ENCODE measurements at regions not wholly inside any gene's neighbourhood (a gene's known extent, or its start where the extent isn't known, plus 50 kb on each side); places are given as distances from the start of the nearest gene placed in this dataset.

DNA sequence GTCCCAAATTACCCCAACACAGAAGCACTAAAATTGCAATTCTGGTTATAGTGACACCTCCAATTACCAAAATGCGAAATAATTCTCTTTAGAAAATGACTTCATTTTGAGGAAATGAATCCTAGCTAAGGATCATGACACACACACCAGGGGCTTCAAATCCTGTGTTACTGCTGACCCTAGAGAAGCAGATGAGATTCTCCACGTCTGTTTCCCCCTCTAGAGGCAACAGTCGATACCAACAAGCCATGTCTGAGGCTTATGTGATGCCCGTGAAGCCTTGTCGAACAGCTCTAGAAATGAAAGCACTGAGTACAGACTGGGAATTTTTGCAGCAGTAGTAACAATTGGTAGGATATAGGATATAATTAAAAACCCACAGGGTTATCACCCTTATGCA is 153.6 kb upstream of the TMTC4 start:
- Mint-ChIP-seq H3K36me3 (ENCODE audit: low read depth) (no peaks in the 10 kb centered on the region), H3K27me3 (peaks cover 2% of the 10 kb centered on the region), H3K4me3 (no peak overlapping the region), H3K27ac (no peak overlapping the region), H3K4me1 (no peaks in the 10 kb centered on the region), H3K9me3 (no peaks in the 10 kb centered on the region)
- DNase-seq, result no peak
- intact Hi-C loops (cut with micrococcal nuclease), result no loop called here

DNA sequence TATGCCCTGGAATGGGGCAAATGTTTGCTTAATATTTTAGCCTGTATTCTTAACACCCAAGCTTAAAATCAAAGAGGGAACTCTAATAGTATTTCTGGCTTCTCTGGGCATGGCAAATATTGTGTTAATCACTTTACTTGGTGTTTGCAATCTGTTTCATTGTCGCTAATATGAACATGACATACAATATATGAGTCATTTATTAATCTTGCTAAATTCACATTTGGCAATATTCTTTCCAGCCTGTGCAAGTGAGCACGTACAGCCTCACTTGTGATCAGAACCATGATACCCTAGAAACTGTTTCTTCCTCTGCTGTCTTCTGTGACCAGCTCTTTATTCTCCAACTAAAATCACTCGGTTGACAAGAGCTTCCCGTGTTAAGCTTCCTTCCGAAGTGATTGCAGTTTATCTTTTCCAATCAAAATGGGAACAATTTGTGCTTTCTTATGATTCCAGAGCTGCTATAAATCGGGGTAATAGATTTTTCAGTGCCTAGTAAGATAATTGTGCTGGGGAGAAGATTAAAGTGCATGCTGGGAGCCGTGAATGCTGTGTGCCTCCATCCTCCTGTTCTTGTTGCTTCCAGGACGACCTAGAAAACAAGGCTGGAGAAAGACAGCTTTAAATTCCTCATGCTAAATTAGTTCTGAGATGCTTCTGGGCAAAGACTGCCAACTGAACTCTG is 153.0 kb upstream of the TMTC4 start:
- H3K36me3 Mint-ChIP-seq (ENCODE audit: low read depth), result no peaks in the 10 kb centered on the region
- no peak overlapping the region for H3K27ac Mint-ChIP-seq
- DNase-seq, result no peak
- peaks cover 2% of the 10 kb centered on the region for H3K27me3 Mint-ChIP-seq
- intact Hi-C loops (cut with micrococcal nuclease), result no loop called here
- no peak overlapping the region for H3K4me3 Mint-ChIP-seq
- H3K4me1 Mint-ChIP-seq, result no peaks in the 10 kb centered on the region
- no peaks in the 10 kb centered on the region for H3K9me3 Mint-ChIP-seq

DNA sequence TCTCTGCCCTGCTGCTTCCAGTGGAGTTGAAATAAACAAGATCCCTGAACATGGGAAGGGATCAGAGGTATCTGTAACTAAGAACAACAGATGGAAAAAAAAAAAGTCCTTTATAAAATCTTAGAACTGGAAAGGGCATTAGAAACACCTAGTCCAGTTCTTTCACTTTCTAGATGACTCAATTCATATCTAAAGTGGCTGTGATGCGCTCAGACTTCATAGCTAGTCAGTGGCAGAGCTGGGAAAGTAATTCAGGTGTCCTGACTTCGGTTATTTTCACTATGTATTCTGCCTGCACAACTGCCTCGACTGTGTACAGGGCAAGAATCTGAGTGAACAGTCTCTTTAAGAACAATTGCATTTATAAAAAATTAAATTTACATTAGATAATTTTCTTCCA is 151.8 kb upstream of the TMTC4 start:
- Mint-ChIP-seq H3K36me3 (ENCODE audit: low read depth) (no peaks in the 10 kb centered on the region), H3K4me1 (no peaks in the 10 kb centered on the region), H3K4me3 (no peak overlapping the region), H3K27ac (no peak overlapping the region), H3K27me3 (peaks cover 2% of the 10 kb centered on the region), H3K9me3 (no peaks in the 10 kb centered on the region)
- intact Hi-C loops (cut with micrococcal nuclease), result no loop called here
- no peak for DNase-seq

DNA sequence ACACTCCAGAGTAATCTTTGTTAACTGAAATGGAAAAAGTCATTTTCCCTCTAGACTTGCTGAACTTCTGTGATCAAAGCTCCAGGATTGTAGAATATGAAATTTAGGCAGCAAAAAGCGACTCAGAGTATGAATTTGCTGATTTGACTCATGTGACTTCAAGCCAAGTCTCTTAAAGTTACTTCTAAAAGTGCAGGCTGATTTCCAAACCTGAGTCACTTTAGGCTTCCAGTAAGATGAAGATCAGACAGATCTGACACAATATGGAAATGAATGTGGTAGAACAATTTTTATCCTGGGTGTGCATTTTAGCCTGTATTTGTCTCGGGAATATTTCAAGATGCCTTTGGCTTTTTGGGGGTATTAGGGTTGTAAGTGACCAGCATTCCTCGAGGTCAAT is 151.0 kb upstream of the TMTC4 start:
- Mint-ChIP-seq H3K9me3 (no peaks in the 10 kb centered on the region), H3K4me1 (no peaks in the 10 kb centered on the region), H3K27me3 (peaks cover 2% of the 10 kb centered on the region), H3K4me3 (no peak overlapping the region), H3K36me3 (ENCODE audit: low read depth) (no peaks in the 10 kb centered on the region), H3K27ac (no peak overlapping the region)
- no peak for DNase-seq
- intact Hi-C loops (cut with micrococcal nuclease), result no loop called here

DNA sequence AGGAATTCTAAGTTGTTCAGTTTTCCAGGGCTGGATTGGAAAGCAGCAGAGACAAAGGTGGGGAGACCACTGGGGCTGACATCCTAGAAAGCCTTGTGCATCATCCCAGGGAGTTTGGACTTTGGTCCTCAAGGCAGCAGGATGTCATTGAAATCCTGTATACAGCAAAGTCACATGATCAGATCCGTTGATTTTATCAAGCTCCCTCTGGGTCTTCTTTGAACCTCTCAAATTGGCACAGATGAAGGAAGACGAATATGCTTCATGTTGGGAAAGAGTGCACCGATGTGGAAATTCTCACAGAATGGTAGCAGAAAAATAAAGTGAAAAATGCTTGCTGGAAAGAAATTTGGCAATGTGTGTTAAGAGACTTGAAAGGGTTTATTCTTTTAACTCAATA is 149.8 kb upstream of the TMTC4 start:
- Mint-ChIP-seq H3K4me1 (no peaks in the 10 kb centered on the region), H3K9me3 (no peaks in the 10 kb centered on the region), H3K4me3 (no peak overlapping the region), H3K27me3 (peaks cover 2% of the 10 kb centered on the region), H3K36me3 (ENCODE audit: low read depth) (no peaks in the 10 kb centered on the region), H3K27ac (no peak overlapping the region)
- DNase-seq, result no peak
- intact Hi-C loops (cut with micrococcal nuclease), result no loop called here

DNA sequence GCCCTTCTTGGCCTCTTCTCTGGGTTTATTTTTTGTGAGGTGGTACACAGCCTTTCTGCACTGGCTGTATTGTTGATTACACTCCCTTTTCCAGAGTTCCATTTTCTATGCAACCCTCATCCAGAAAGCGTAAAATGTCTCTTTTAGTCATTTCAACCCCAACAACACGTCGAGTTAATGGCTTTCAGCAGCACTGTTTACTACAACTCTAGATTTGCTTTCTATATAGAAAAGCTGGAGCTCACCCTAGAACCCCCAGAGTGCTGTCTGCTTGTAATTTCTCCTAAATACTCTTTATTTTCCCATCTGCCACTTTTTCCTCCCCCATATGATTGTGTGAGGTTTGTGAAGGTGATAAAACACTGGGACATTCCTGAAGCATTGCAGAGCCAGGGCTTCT is 148.9 kb upstream of the TMTC4 start:
- intact Hi-C loops (cut with micrococcal nuclease), result no loop called here
- DNase-seq, result no peak
- no peak overlapping the region for H3K4me3 Mint-ChIP-seq
- H3K9me3 Mint-ChIP-seq, result no peaks in the 10 kb centered on the region
- H3K4me1 Mint-ChIP-seq, result no peaks in the 10 kb centered on the region
- no peaks in the 10 kb centered on the region for H3K27me3 Mint-ChIP-seq
- no peaks in the 10 kb centered on the region for H3K36me3 Mint-ChIP-seq (ENCODE audit: low read depth)
- H3K27ac Mint-ChIP-seq, result no peak overlapping the region

DNA sequence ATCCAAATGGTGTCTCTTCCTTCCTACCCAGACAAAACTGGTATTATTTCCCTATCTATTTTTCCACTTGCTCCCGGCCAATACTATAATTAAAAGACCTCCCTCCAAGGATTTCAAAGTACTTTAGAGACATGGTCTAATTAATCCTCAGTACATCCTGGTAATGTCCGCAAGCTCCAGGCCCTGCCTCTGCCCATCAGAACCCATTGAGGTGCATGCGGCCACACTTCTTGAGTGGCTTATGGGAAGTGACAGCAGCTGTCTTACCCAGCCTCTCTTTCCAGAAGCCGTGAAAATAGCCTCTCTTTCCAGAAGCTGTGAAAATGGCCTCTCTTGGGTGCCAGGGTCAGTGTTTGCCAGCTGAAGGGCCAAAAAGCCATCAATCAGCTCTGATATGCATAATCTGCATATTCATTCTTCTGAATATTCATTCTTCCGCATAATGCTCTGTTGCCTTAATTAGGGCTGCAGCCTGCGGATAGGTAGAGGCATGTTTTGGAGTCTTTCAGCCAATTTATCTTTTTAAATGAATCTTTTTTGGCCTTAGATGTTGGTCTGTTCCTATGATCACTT is 148.4 kb upstream of the TMTC4 start:
- H3K4me3 Mint-ChIP-seq, result no peak overlapping the region
- no peaks in the 10 kb centered on the region for H3K27me3 Mint-ChIP-seq
- no peaks in the 10 kb centered on the region for H3K36me3 Mint-ChIP-seq (ENCODE audit: low read depth)
- H3K27ac Mint-ChIP-seq, result no peak overlapping the region
- intact Hi-C loops (cut with micrococcal nuclease), result no loop called here
- H3K9me3 Mint-ChIP-seq, result no peaks in the 10 kb centered on the region
- no peaks in the 10 kb centered on the region for H3K4me1 Mint-ChIP-seq
- no peak for DNase-seq

DNA sequence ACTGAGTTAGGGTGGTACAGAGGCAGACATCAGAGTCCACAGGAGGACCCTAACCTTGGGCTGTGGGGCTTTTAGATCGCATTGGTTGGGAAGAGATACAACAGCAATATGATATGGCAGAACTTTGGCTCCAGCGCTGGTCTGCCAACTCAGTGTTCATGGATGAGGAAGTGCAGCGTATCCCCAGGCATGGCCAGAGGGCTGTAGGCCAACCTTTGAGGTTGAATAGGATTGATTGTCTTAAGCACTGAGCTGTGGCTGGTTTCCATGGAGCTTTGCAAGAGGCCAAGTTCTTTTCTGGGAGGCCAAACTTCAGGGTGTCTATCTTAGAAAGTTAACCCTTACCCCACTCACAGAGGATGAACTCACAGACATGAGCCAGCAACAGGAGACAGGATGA is 144.1 kb upstream of the TMTC4 start:
- Mint-ChIP-seq H3K36me3 (ENCODE audit: low read depth) (no peaks in the 10 kb centered on the region), H3K9me3 (no peaks in the 10 kb centered on the region), H3K4me3 (no peak overlapping the region), H3K27ac (no peak overlapping the region), H3K27me3 (no peaks in the 10 kb centered on the region), H3K4me1 (no peaks in the 10 kb centered on the region)
- intact Hi-C loops (cut with micrococcal nuclease), result no loop called here
- no peak for DNase-seq

DNA sequence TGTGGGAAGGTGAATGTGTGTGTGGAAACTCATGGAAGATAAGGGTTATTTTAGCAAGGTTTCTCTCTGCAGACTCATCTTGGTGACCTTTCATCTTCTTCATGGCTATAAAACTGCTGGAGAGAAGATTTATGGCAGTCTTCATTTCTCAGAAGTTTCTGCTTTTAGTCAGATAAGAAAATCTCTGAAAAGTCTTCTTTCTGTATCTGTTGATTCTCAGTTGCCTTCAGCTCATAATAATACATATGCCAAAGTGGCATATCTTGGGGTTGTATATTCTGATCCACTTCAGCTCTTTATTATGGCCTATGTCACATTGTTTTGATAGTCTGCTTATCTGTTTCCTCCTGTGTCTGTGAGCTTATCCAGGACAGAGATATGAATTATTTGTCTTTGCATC is 143.3 kb upstream of the TMTC4 start:
- Mint-ChIP-seq H3K4me1 (no peaks in the 10 kb centered on the region), H3K27me3 (no peaks in the 10 kb centered on the region), H3K9me3 (no peaks in the 10 kb centered on the region), H3K4me3 (no peak overlapping the region), H3K27ac (no peak overlapping the region), H3K36me3 (ENCODE audit: low read depth) (no peaks in the 10 kb centered on the region)
- no peak for DNase-seq
- intact Hi-C loops (cut with micrococcal nuclease), result no loop called here

DNA sequence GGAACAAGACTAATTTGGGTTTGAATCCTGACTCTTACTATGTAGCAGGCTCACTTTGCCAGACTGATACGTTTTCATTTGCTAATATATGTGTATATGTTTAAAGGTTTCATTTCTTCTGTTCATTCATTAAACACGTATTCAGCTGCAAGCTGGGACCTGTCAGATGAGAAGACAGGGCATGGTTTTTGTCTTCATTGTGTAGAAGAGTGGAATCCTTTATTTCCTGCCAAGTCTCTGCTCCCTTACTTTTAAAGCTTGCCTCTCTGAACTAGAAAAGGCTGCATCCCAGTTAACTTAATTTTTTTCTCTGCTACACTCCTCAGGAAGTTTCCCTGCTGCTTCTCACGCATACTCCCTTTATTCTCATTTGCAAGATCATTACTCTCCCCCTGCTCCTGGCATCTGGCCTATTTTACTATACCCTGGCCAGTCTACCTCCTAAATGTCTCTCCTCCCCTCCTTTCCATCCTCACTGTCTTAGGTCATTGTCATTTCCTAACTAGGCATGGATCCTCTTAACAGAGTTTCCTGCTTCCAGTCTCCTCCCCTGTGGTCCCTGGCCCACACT is 141.0 kb upstream of the TMTC4 start:
- H3K4me3 Mint-ChIP-seq, result no peak overlapping the region
- no peaks in the 10 kb centered on the region for H3K36me3 Mint-ChIP-seq (ENCODE audit: low read depth)
- H3K27ac Mint-ChIP-seq, result no peak overlapping the region
- no peaks in the 10 kb centered on the region for H3K9me3 Mint-ChIP-seq
- H3K27me3 Mint-ChIP-seq, result peaks cover 4% of the 10 kb centered on the region
- H3K4me1 Mint-ChIP-seq, result no peaks in the 10 kb centered on the region
- intact Hi-C loops (cut with micrococcal nuclease), result no loop called here
- DNase-seq, result no peak

DNA sequence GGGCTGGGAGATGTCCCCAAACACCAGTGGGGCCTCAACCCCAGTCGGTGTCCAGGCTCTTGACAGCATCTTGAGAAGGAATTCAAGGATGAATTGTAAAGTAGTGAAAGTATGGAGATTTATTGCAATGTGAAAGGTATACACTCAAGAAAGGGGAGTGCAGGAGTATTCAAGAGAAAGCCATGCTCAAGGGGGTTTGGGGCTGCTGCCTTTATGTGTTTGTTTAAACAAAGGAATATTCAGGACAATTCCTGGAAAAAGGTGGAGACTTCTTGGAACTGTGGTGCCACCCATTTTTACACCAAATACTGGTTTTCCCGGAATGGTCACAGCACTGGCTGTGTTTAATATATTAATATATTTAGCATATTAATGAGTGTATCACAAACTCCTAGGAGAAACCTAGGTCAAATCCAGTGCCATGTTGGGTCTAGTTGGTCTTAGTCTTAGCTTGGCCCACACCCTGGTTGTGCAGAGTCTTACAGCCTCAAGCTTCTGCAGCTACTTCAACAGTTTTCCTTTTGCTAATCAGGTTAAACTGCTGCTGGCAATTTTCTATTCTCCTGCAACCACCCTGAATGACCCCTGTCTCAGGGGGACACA is 138.5 kb upstream of the TMTC4 start:
- Mint-ChIP-seq H3K4me3 (no peak overlapping the region), H3K27me3 (peaks cover 13% of the 10 kb centered on the region), H3K36me3 (ENCODE audit: low read depth) (no peaks in the 10 kb centered on the region), H3K4me1 (no peaks in the 10 kb centered on the region), H3K27ac (no peak overlapping the region), H3K9me3 (no peaks in the 10 kb centered on the region)
- intact Hi-C loops (cut with micrococcal nuclease), result no loop called here
- no peak for DNase-seq

DNA sequence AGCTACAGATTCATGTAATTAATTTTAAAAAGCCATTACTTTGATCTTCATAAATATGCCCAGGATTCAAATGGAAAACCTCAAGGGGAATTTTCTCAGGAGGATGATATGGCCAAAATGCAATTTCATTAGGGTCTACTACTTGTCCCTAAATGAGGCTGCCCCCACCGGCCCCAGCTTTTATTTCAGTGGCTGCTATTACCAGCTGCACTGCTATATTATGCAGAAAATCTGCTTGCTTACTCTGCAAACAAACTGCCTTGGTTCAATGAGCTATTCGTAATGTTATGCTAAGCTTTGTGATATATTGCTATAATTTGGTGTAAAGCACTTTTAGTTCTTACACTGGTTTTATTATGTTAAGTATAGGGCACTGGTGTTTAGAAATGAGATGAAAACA is 137.3 kb upstream of the TMTC4 start:
- H3K36me3 Mint-ChIP-seq (ENCODE audit: low read depth), result no peaks in the 10 kb centered on the region
- H3K9me3 Mint-ChIP-seq, result no peaks in the 10 kb centered on the region
- DNase-seq, result no peak
- H3K4me3 Mint-ChIP-seq, result no peak overlapping the region
- H3K4me1 Mint-ChIP-seq, result no peaks in the 10 kb centered on the region
- intact Hi-C loops (cut with micrococcal nuclease), result no loop called here
- H3K27me3 Mint-ChIP-seq, result peaks cover 19% of the 10 kb centered on the region
- no peak overlapping the region for H3K27ac Mint-ChIP-seq

DNA sequence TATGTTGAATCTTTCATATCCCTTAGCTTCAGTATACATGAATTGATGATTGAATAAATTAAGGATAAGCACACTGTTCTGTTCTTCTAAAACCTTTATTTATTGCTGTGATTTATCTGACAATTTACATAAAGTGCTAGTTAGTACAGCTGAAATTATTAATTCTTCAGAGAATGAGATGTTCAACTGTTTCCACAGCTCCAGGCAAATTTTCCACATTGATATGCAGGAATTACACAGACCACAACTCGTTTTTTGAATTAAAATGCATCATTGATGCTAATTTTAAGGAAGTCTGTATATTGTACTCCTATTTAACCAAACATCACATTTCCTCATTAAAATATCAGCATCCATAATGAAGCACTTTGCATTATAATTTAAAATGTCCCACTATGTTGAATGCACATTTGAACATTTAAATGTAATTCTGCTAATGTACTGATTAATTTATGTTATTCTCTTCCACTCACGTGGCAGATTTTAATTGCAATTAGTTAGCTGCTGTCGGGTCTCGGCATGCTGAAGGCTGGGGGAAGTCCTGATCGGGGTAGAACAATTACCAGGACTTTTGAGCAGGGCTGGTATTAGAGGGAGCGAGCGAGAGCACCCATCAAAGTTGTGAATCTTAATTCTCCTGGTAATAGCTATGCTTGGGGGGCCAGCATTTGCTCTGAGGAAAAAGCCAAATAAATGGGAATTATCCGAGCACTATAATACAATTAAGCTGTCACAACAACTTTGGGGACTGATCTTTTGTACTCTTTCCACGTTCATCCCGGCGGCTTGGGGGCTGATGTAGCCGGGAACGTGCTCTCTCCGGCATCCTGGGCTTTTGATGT is 136.7 kb upstream of the TMTC4 start:
- intact Hi-C loops (cut with micrococcal nuclease), result no loop called here
- Mint-ChIP-seq H3K36me3 (ENCODE audit: low read depth) (no peaks in the 10 kb centered on the region), H3K4me1 (no peaks in the 10 kb centered on the region)

DNA sequence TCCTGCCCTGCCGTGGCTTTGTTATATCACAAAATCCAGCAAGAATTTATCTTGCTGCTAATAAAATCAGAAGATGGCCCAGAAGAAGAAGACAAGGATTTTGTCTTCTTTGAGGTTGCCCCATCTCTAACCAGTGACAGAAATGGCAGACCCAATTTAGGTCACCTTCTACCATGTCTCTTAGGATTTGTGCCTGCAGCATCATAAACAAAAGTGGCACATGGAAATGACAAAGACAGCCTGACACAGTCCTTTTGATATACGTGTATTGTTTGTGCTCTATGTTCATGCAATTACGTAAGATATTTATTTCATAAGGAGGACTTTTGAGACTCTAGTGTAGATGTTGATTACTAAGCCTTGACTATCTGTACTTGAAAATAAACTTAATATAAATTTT is 135.9 kb upstream of the TMTC4 start:
- Mint-ChIP-seq H3K27ac (no peak overlapping the region), H3K9me3 (no peaks in the 10 kb centered on the region), H3K36me3 (ENCODE audit: low read depth) (no peaks in the 10 kb centered on the region), H3K27me3 (peaks cover 19% of the 10 kb centered on the region), H3K4me3 (no peak overlapping the region), H3K4me1 (no peaks in the 10 kb centered on the region)
- intact Hi-C loops (cut with micrococcal nuclease), result no loop called here
- no peak for DNase-seq

More for the DNA sequence above, 136.7 kb upstream of the TMTC4 start:
- Mint-ChIP-seq H3K27ac (no peak overlapping the region), H3K4me3 (no peak overlapping the region), H3K27me3 (peaks cover 19% of the 10 kb centered on the region), H3K9me3 (no peaks in the 10 kb centered on the region)
- no peak for DNase-seq

Data from activated CD4-positive, alpha-beta T cell treated with anti-CD3 and anti-CD28 coated beads, Interleukin-2, amount 10 ng/mL, durations not matched to agents 24 days and 14 days (primary cell).